Colonic mucosa (tissue), 4 donors: ENCODE measurements at regions not wholly inside any gene's neighbourhood (a gene's known extent, or its start where the extent isn't known, plus 50 kb on each side); places are given as distances from the start of the nearest gene placed in this dataset.

Experiments used
- DNase-seq: peaks from one replicate; pipeline ENCODE4 v3.0.0-alpha.2; 2020
- H3K27ac ChIP-seq: fragments of 200-600 bp; one replicate; pipeline ENCODE4 v1.8.0; 2021
- H3K27me3 ChIP-seq: fragments of 200-600 bp; one replicate; pipeline ENCODE4 v1.8.0; 2021
- H3K36me3 ChIP-seq: fragments of 200-600 bp; one replicate; pipeline ENCODE4 v1.8.0; 2021
- H3K4me1 ChIP-seq: fragments of 200-600 bp; one replicate; pipeline ENCODE4 v1.8.0; 2021; ENCODE audit warnings: mild to moderate bottlenecking
- H3K4me3 ChIP-seq: fragments of 200-600 bp; one replicate; pipeline ENCODE4 v1.8.0; 2021
- H3K9ac ChIP-seq, 2 donors: one replicate each; pipeline ENCODE4 v1.7.0; 2013; ENCODE audit warnings: control low read depth in 2 of 2, low read depth in 2 of 2, low read length in 2 of 2
- H3K9me3 ChIP-seq: fragments of 200-600 bp; one replicate; pipeline ENCODE4 v1.8.0; 2021
- intact Hi-C: fragments of 100-400 bp; cut with DNase I; formaldehyde crosslinking; loops from one replicate; pipeline ENCODE4 v1.14.1; 2022
- TF ChIP-seq, protein P1 (sequence below): fragments of 200-600 bp; IDR thresholded peaks from one replicate; pipeline ENCODE4 v1.8.0; 2022; ENCODE audit warnings: antibody characterized with exemption, mild to moderate bottlenecking
- donor health status: healthy.
- donor health status: DM: no; HTN: no; CAD: no.
- donor health status: DM: no; HTN: no; CAD: no.

DNA sequence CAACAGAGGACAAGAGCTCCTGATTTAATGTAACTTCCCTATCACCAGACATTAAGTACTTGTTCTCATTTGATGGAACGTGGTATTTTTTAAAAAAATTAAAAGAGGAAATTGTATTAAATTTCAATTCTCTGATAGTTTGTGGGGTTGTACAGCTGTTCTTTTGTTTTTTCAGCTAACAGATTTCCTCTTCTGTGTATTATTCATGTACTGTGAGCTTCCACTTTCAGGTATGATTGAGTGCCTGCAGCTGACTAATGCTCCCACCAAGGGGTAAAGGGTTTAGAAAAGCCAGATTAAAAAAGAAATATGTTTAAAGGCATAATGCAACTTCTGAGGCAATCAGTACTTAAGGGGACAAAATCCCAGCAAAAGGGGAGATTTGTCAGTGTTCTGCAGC, 117.7 kb upstream of the ACTBL2 start:
- Histone ChIP-seq H3K36me3 (no peaks in the 10 kb centered on the region), H3K9me3 (no peaks in the 10 kb centered on the region), H3K4me1 (no peaks in the 10 kb centered on the region), H3K9ac (no peak overlapping the region), H3K4me3 (no peak overlapping the region), H3K27ac (no peak overlapping the region), H3K27me3 (no peaks in the 10 kb centered on the region)
- no peak for DNase-seq
- intact Hi-C loops: no loop called here
- TF ChIP-seq, protein P1, sequence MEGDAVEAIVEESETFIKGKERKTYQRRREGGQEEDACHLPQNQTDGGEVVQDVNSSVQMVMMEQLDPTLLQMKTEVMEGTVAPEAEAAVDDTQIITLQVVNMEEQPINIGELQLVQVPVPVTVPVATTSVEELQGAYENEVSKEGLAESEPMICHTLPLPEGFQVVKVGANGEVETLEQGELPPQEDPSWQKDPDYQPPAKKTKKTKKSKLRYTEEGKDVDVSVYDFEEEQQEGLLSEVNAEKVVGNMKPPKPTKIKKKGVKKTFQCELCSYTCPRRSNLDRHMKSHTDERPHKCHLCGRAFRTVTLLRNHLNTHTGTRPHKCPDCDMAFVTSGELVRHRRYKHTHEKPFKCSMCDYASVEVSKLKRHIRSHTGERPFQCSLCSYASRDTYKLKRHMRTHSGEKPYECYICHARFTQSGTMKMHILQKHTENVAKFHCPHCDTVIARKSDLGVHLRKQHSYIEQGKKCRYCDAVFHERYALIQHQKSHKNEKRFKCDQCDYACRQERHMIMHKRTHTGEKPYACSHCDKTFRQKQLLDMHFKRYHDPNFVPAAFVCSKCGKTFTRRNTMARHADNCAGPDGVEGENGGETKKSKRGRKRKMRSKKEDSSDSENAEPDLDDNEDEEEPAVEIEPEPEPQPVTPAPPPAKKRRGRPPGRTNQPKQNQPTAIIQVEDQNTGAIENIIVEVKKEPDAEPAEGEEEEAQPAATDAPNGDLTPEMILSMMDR: no peak

DNA sequence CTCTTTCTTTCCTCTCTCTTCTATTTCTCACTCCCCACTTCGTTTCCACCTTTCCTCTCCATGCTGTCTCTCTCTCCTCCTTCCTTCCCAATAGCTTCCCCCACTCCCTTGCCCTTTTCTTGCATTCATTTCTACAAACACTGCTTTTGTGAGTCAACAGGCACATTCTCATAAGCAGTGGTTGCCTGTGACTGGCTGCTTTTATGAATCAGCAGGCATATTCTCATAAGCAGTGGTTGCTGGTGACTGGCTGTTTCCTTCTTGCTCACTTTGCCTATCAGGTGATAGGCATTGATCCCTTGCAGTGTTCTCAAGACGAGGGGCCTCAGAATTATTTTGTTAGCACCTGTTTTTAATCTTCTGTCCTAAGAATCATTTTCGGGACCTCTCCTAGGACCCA, 116.1 kb upstream of the ACTBL2 start:
- Histone ChIP-seq H3K4me1 (no peaks in the 10 kb centered on the region), H3K27ac (no peak overlapping the region), H3K9ac (no peak overlapping the region), H3K27me3 (no peaks in the 10 kb centered on the region), H3K36me3 (no peaks in the 10 kb centered on the region), H3K9me3 (no peaks in the 10 kb centered on the region), H3K4me3 (no peak overlapping the region)
- intact Hi-C loops: no loop called here
- no peak for DNase-seq
- TF ChIP-seq, protein P1: no peak

DNA sequence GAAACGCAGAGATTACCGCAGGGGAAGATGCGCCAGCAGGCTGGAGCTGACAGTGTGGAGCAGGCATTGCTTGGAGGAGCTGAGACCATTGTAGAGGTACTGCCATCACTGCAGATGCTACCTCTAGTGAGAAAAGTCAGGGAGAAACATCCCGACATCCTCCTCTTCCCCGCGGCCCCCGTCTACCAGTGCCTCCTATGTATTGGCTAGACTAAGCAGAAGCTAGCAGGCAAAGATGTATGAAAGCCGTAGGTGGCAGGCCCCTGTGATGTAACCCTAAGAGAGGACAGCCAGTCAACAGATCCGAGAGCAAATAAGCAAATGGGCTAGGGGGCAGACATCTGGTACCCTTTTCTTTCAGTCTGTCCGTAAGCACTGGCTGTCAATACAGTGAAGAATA, 115.5 kb upstream of the ACTBL2 start:
- no peak overlapping the region for H3K9ac ChIP-seq
- H3K4me1 ChIP-seq: no peaks in the 10 kb centered on the region
- no peaks in the 10 kb centered on the region for H3K9me3 ChIP-seq
- no peaks in the 10 kb centered on the region for H3K36me3 ChIP-seq
- H3K4me3 ChIP-seq: no peak overlapping the region
- H3K27ac ChIP-seq: no peak overlapping the region
- intact Hi-C loops: no loop called here
- TF ChIP-seq, protein P1: no peak
- H3K27me3 ChIP-seq: no peaks in the 10 kb centered on the region
- DNase-seq: no peak

DNA sequence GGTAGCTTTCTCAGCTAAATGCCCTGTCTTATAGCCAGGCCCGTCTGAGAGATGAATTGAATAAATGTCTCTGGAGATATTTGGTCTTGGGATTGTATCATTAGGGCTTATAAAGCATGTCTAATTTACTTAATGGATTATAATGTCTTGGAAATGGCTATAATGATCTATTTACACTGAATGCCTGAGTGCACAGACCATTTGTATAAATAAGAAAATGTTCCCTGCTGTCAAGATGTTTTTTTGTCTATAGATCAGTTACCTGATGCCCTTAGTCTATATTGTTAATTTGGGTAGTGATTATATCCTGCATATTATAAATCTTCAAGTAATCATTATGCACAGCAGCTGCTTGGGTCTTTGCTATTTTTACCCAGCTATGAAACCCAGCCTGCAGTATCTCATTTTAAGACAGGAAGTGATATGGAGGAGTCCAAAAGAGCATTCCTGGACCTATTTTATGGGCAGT, 112.9 kb upstream of the ACTBL2 start:
- DNase-seq: no peak
- TF ChIP-seq, protein P1: no peak
- no peaks in the 10 kb centered on the region for H3K4me1 ChIP-seq
- H3K9ac ChIP-seq: no peak overlapping the region
- H3K36me3 ChIP-seq: no peaks in the 10 kb centered on the region
- no peak overlapping the region for H3K27ac ChIP-seq
- no peaks in the 10 kb centered on the region for H3K27me3 ChIP-seq
- no peak overlapping the region for H3K4me3 ChIP-seq
- intact Hi-C loops: no loop called here
- no peaks in the 10 kb centered on the region for H3K9me3 ChIP-seq

DNA sequence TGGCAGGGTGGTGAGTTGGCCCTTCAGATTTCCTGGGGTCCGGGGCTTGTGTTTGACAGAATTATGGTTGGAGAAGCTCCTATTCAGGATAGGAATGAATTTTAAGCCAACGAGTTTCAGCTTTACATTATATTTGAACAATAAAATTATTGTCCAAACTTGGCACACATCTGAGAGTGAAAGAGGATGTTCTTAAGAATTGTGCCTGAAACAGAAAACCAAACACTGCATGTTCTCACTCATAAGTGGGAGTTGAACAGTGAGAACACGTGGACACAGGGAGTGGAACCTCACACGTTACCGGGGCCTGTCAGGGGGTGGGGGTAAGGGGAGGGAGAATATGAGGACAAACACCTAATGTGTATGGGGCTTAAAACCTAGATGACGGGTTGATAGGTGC, 111.8 kb upstream of the ACTBL2 start:
- intact Hi-C loops: no loop called here
- no peak overlapping the region for H3K9ac ChIP-seq
- H3K4me1 ChIP-seq: no peaks in the 10 kb centered on the region
- no peaks in the 10 kb centered on the region for H3K9me3 ChIP-seq
- no peak overlapping the region for H3K4me3 ChIP-seq
- DNase-seq: no peak
- TF ChIP-seq, protein P1: no peak
- no peaks in the 10 kb centered on the region for H3K36me3 ChIP-seq
- no peaks in the 10 kb centered on the region for H3K27me3 ChIP-seq
- H3K27ac ChIP-seq: no peak overlapping the region

DNA sequence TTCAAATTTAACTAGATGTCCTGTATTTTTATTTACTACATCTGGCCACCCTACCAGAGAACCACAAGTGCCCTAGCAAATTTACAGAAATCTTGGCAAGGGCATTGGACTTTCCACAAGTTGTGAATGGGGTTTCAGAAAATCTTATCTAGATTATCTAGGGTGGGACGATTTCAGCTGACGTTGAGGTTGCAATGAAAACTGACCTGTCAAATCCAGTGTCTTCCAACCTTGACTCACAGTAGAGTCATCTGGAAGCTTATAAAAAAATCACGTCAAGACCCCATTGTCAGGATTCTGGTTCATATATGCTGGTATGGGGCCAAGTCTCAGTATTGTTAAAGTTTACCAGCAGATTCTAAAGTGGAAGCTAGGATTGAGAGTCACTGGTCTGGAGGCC, 109.6 kb upstream of the ACTBL2 start:
- H3K27ac ChIP-seq: no peak overlapping the region
- TF ChIP-seq, protein P1: no peak
- H3K9me3 ChIP-seq: no peaks in the 10 kb centered on the region
- H3K4me1 ChIP-seq: no peaks in the 10 kb centered on the region
- H3K36me3 ChIP-seq: no peaks in the 10 kb centered on the region
- no peak overlapping the region for H3K4me3 ChIP-seq
- DNase-seq: no peak
- no peak overlapping the region for H3K9ac ChIP-seq
- no peaks in the 10 kb centered on the region for H3K27me3 ChIP-seq
- intact Hi-C loops: no loop called here
